ENCODE measurements at regions not wholly inside any gene's neighbourhood (a gene's known extent, or its start where the extent isn't known, plus 50 kb on each side); places are given as distances from the start of the nearest gene placed in this dataset.

DNA sequence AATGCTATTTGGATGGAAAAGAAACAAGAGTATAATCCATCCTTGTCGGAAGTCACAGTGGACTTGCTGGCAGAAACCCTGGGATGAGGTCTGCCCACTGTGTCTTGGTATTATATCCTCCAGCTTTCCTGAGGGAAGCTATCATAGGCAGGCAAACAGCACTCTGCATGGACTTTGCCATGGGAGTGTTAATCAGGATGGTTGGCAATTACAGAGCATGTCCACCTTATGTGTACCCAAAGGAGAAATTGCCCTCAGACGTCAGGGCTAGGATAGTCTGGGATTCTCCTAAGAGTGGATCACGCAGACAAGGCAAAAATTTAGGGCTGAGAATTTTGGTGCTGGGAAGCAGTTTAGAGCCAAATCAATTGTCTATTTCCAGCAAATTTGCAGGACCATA is 184.9 kb upstream of the ESRRG start:
- no peak for DNase-seq

DNA sequence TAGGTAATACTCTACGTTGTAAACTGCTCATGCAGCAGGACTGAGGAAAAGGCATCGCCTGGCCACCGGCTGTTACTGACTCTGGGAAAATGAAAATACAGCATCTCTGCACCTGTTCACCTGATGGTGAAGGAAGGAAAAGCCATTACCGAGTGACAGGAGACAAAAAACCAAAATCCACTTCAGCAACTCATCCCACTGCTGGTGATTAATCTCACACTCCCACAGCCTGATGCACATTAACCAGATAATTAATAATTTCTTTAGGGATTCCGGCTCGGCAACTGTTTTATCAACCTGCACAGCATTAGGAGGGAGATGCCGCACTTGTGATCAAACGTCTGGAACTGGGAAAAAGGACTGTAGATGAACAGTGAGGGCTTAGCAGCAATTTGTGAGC is 183.9 kb upstream of the ESRRG start:
- DNase-seq = no peak

- DNase-seq = no peak
These were observed 182.6 kb upstream of the ESRRG start for GRCh38 chr1:216905781-216906180.

GRCh38 chr1:216905137-216905536 is 181.9 kb upstream of the ESRRG start:
- no peak for DNase-seq

GRCh38 chr1:216904471-216904870 is 181.2 kb upstream of the ESRRG start:
- no peak for DNase-seq

DNA sequence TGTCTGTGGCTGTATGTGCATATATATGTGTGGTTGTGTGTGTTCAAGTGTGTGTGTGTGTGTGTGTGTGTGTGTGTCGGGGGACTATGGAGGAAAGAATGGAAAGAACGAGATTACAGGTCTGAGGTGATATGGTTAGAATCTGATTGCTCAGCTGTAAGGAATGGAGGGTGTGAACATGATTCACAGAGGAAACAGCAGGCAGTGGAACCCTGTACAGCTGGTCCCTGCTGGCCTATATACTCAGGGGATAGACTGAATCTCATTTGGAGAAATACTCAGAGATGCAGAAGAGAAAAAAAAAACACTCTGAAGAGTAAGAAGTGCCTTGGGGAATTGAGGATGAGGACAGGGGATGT is 180.1 kb upstream of the ESRRG start:
- no peak for DNase-seq

- peak; percentile 49 to 54 for DNase-seq
These were observed 179.6 kb upstream of the ESRRG start for GRCh38 chr1:216902669-216903381.

DNA sequence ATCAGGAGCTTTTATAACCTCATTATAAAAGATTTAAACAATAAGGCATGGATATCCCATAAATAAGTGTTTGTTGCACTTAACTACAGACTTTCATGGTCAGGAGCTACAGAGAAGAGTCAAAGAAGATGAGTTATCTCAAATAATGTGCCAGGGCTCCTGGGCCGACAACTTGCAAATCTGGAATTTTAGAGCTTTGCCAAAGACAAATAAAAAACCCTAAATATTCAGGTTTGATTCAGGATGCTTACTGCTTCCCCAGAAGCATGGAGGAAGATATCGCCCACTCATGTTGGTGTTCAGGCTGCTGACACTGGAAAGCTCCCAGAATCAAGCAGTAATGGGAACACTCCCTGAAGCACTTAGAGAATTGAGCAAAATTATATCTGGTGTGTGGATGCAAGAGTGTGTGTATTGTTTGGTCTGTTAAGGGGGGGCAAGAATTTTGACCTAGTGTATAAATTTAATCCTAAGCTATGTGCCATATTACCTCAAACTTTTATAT is 176.9 kb upstream of the ESRRG start:
- DNase-seq = no peak

GRCh38 chr1:216898801-216899200 is 175.6 kb upstream of the ESRRG start:
- no peak for DNase-seq

DNA sequence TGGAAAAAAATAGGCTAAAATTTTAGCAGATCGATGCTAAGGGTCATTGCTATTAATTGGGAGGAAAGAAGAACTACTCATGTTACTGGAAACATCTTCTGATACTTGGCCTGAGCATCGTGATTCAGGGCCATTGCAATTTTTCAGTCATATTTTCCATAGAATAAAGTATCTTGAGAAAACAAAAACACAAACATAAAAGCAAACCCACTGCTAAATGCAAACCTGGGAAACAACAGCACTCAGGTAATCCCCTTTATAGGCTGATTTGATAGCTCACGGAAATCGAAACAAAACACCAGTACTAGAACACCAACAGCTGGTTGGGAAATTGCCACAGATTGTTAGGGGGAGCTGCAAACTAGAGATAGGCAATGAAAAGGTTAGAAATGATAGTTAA is 172.9 kb upstream of the ESRRG start:
- DNase-seq = no peak

GRCh38 chr1:216894494-216894893 is 171.3 kb upstream of the ESRRG start:
- no peak for DNase-seq

DNA sequence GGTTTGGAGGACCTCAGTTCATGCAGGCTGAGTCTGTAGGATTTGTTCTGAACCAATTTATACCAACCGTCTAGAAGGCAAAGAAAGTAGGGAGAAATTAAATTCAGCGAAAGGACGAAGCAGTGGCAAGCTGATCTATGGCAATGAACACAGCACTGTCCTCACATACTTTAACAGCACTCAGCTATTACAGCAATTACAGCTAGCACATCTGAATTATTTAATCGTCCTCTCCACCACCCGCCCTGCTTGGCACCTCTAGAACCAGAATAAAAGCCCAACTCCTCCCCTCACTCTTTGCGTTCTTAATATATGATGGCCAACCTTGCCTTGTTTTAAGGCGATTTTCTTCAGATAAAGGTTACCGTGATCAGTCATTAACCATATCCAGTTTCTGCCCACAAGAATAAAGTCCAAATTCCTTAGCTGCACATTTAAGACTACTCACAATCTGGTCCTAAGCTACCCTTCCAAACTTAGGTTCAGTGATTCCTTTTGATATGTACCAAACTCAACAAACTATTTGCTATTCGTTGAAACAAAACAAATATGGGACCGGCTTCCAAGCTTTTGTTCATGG is 169.4 kb upstream of the ESRRG start:
- no peak for DNase-seq

GRCh38 chr1:216890871-216891270 is 167.6 kb upstream of the ESRRG start:
- DNase-seq = no peak

DNA sequence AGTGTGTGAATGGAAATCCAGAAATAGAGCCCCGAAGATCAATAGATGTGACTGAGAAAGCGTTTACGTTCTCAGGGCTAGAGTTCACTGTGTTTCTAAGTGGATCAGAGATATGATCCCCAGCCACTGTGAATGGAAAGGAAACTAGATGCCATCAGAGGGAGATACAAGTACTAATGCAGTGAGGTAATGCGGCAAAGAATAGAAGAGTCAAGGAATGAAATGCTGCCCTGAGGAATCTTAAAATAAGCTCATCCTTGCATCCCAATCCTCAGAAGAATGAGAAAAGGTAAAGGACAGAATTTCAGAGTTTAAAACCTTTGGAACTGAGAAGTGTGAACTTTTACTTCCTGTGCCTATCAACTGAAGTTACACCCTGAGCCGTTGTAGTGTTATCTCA is 165.5 kb upstream of the ESRRG start:
- DNase-seq = no peak

DNA sequence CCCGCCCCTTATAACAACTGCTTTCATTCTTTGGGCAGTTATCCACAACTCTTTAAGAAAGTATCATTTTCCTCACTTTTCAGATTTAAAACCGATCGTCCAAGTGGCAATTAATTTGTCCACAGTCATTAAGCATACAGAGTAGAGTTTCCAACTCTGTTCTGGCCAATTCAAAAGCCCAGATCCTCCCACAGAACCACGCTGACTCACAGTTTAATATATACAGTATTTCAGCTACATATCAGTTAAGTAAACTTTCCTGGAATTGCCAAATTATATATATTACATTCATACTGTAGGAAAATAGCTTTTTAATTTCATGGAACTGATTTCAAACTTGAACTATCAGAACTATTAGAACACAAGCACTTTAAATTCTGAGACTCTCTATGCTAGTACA is 163.8 kb upstream of the ESRRG start:
- DNase-seq = no peak

DNA sequence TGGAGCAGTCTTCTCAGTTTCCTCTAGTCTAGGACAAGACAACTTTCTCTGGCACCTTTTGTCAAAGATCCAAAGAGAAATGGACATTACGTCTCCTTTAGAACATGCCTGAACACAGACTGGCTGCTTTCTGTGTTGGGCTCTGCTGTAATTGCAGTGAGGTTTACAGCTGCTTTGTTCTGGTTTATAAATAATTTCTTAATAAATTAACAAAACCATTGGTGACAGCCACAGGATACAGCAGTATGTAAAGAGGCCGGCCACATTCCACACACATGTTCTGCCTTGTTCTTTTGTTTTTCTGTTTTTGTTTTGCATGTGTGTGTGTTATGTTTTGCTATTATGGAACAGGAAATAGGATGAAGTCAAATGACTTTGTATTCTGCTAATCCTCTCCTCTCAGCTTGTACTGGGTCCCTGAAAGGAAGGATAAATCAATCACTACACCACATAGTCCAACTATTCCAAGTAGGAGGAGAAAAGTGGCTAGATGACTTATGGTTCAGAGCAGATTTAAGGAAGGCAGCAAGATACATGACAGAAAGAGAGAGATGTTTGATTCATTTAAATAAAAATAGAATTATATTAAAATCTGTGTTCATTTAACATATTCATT is 161.5 kb upstream of the ESRRG start:
- no peak for DNase-seq

- DNase-seq = no peak
These were observed 160.3 kb upstream of the ESRRG start for GRCh38 chr1:216883518-216883917.

GRCh38 chr1:216881695-216882094 is 158.5 kb upstream of the ESRRG start:
- DNase-seq = no peak

DNA sequence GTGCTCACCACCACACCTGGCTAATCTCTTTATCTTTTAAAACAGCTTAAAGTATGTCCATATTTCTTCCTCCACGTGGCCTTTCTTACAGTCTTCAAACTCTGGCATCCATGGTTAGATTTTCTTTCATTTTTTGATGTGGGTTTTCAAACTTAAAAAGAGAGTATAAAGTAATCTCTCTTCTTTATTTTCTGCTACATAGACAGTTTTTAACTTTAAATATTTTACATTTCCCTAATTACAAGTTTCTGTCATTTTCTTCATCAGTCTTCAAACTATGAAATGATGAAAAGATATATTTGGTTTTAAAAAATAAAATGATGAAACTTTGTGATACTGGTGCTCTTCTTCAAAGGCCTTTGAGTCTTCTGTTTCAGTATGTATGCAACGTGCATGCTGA is 143.5 kb upstream of the ESRRG start:
- no peak for DNase-seq

DNA sequence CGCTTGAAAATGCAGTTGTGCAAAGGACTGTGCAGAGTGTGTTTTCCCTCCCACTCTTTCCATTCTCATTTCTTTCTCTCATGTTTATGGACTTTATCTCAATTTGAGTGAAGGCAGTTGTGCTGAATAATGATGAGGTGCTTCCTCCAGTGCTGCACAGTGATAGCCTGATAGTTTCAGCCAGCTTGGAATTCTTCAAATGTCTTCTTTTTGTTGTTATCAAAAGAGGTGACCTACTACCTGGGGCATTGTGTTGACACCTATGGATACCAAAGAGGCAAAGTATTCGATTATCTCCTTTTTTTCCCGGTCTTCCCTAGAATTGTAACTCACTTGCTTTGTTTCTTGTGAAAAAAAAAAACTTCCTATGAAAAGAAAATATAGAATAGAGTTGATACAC is 132.6 kb upstream of the ESRRG start:
- DNase-seq = no peak

DNA sequence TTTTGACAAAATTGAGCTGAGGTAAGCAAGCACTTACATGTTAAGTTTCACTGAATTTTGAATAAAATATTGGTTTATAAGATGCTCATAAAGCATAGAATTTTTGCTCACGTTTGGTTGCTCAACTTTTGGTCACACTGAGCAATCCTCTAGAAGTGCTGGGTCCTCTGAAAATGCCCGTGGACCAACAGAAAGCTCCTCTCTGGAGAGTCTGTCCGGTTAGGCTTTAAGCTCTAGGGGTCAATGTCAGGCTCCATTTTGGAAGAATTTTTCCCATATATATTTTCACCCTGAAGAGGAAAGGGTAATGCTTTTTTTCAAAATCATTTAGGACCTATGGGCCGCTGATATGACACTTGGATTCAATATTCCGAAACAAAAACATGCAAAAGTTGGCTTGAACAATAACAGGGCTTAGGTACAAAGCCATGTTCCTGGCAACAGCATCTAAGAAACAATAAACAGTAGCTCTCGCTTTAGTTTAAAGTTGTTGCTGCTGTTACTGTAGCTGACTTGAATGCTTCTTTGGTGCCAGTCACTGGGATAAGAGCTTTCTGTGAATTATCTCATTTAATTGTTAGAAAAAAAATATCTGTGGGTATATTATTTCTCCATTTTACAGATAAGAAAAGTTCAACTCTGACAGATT is 131.7 kb upstream of the ESRRG start:
- DNase-seq = no peak

DNA sequence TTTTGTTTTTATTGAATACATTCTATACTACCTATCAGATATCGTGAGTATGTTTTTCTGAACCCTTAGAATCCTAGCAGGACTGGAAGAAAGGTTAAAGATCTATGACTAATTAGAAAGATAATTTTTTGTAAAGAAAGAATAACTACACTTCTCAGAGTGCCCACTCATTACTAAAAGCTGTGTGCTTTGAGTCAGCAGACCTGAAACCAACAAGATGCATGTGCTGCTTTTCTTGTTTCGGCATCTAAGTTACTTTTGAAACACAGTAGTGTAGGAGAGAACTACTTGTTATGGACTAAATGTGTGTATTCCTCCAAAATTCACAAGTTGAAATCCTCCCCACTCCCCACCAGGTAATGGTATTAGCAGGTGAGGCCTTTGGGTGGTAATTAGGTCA is 127.8 kb upstream of the ESRRG start:
- no peak for DNase-seq

DNA sequence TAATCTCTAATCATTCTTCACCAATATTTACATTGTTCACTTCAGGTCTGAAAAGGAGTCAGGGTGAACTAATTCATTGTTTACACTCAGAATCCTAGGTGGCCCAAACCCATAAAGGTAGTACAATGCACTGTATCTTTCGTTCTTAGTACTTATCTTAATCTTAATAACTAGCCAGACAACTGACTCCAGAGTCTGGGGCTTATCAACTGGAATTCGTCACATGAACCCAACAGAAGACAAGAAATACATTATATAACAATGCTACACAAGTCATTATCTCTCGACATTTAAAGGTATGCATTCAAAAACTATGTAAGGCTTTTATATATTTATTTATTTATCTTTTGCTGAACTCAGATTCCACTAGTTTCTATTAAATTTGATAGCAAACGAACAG is 125.9 kb upstream of the ESRRG start:
- DNase-seq = no peak

DNA sequence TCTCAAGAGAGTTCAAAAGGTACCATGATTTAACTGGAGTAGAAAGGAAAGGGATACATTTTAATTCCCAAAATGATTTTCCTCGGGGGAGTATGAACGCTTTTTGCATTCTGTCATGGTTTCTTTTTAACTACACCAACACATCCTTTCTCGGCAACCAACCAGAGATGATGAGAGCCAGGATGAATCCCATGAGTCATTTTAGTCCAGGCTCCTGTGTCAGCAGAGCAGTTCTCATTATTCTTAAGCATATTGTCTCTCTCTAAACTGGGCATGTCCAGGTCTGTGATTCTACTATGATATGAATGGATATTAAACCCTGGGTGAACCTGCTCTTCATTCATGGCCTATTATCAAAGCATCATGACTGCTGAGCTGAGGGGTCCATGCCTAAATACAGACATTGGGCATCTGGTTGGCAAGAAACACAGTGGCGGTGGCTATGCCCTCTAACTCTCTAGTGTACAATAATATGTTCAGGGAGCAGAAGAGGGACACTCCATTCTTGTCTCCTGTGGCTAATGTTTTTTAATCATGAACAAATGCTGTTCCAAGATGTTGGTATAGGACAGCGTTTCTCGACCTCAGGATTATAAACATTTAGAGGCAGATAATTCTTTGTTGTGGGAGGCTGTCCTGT is 124.3 kb upstream of the ESRRG start:
- DNase-seq = no peak
